NCI-H2227 (cell line): ENCODE measurements at regions not wholly inside any gene's neighbourhood (a gene's known extent, or its start where the extent isn't known, plus 50 kb on each side); places are given as distances from the start of the nearest gene placed in this dataset.
A peak's percentile ranks its signal among the peaks of the same experiment; 100 is the strongest.

Experiments
- DNase-seq: peaks from one replicate; lab custom pipeline; 2025; ENCODE audit not compliant: unreplicated experiment; lab: John Stamatoyannopoulos, UW

DNA sequence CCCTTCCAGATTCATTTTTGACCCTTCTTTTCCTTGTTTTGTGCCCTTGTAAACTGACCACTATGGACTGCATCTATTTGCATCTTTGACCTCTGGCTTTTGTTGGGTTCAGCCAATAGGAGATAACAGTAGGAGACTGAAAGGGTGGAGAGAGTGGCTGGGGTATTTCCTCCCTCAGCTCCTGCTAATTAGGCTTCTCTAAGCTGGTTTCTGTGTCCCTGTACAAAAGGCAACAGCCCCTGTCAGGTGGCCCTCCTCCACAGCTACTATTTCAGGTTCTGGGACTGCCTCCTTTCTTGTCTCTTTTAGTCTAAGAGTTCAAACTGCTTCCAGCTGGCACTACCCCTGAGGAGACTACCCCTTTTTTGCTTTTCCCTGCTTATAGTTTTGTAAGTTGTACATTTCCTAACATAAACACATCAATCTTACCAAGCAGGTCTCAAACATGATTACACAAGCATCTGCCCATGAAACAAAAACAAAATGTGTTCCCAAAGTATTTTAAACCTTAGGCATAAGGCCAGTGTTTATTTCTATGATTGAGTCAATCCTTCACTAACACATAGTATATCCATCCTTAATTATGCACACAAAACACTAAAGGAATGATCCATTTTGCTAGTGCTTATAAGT is 262.0 kb upstream of the TRPM3 start:
- DNase-seq = no peak

DNA sequence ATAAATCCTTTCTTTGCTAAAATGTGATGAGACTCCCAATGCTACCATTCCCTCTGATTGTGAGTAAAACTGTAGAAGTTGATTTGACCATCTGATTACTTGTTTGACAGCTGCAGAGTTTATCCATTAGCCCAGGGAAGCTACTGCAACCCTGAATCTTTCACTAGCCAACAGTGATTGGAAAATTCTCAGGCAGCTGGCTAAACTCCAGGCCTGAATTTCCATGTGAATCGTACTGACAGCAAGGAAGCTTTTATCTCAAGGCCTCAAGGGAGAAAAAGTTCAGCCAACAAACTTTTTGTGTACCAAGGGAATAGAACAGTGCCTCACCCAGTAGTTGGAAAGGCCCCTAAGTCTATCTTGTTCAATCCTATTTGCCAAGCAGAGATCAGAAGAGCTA is 246.7 kb upstream of the TRPM3 start:
- DNase-seq = no peak

DNA sequence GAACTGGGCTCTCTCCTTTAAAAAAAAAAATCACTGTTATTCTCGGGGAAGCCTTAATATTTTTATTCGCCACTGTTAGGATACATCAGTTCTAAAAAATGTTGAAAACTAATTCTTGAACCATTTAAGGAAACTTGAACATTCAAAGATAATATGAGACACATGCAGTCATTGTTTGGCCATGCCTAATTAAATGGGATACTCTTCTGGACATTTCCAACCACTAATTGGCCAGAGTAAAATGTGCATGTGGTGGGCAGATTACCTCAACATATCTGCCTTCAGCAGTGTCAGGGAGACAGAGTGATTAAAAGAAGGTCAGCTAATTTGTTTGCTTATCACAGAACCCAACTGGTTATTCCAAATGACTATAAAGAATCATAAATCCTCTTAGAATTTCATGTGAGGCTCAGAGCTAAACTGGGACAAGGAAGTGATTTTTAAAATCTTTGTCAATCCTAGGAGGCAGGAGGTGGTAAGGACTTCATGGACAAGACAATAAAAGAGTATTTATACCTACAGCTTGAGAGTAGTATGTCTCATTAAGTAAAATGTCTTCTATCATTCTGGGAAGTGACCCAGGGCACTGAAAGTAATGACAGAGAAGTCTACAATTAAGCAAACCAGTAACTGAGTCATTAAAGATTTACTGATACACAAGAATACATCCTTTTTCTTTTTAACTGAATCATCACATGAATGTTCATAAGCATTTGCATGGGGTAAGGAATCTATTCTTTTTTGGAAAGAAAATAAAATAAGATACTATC is 242.9 kb upstream of the TRPM3 start:
- no peak for DNase-seq

DNA sequence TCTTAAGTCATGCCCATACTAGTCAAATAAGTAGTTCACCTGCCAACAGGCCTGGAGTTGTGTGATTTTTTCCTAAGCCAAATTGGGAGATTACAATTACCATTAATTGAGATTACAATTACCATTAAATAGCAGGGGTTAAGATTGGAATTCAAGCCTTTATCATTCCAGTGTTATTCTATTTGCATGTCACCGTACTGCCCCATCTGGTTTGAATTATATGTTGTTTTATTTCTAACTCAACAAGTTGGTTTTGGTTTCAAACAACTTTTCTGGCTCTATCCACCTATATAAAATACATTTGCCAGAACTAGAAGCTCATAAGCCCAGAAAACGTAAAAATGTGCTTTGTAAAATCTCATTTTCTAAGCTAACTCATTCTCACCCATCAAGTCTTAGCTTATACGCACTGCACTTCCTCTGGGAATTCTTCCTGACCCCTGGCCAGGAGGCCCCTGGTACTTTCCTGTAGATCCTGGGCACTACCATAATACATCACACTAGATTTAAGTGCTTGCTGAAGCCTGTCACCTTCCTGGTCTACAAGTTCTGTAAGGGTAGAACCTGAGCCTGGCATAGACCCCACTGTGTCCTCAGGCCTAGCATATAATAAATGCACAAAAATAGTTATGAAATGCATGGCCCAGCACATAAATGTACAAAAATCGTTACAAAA is 242.0 kb upstream of the TRPM3 start:
- no peak for DNase-seq

GRCh38 chr9:71361357-71361756 is 239.9 kb upstream of the TRPM3 start:
- DNase-seq = no peak

DNA sequence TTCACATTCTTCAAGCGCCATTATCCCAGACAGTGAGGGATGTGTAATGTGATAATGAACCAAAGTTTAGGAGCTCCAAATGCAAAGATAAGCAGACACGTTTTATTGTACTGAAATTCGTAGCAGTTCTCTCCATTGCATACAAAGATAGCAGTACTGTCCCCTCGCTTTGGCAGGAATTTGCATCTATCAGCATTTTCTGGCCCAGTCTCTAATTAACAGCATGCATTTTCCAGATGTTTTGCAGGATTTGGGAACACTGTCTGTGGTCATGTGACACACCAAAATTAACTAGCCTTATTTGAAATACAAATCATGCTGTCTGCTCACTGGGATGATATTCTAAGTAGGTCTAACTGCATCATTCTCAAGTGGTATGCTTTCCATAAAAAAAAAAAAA is 235.9 kb upstream of the TRPM3 start:
- DNase-seq = no peak

DNA sequence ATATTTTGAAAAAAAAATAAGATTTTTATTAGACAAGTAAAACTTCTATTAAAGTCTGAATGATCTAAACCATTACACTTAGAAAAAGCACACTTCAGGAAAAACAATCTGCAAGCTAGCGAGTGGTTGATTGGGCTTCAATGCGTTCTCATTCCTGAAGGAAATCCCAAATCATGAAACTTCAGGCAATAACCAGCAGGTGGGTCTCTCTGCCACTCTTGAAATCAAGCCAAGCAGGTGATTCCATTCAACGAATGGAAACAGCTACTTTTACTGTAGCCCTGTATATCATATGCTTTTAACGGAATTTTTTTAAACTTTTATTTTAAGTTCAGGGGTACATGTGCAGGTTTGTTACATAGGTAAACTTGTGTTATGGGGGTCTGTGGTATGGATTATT is 234.5 kb upstream of the TRPM3 start:
- DNase-seq = peak; percentile 42

- no peak for DNase-seq
Measured at GRCh38 chr9:71353720-71354119, 232.3 kb upstream of the TRPM3 start.

GRCh38 chr9:71352837-71353236 is 231.4 kb upstream of the TRPM3 start:
- DNase-seq = no peak

- DNase-seq = no peak
Measured at GRCh38 chr9:71349218-71349617, 227.8 kb upstream of the TRPM3 start.

GRCh38 chr9:71333321-71333720 is 211.9 kb upstream of the TRPM3 start:
- no peak for DNase-seq

DNA sequence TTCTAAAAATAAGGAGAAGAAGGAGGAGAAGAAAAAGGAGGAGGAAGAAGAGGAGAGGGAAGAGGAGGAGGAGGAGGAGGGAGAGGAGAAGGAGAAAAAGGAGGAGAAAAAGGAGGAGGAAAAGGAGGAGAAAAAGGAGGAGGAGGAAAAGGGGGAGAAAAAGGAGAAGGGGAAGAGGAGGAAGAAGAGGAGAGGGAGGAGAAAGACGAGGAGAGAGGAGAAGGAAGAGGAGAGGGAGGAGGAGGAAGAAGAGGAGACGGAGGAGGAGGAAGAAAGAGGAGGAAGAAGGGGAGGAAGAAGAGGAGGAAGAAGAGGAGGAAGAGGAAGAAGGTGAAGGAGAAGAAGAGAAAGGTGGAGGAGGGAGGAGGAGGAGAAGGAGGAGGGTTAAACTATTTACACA is 210.2 kb upstream of the TRPM3 start:
- no peak for DNase-seq

GRCh38 chr9:71329873-71330272 is 208.5 kb upstream of the TRPM3 start:
- DNase-seq = no peak

- DNase-seq = no peak
Measured at GRCh38 chr9:71326360-71326759, 204.9 kb upstream of the TRPM3 start.

- DNase-seq = no peak
Measured at GRCh38 chr9:71323357-71323756, 201.9 kb upstream of the TRPM3 start.

- DNase-seq = no peak
Measured at GRCh38 chr9:71322311-71322710, 200.9 kb upstream of the TRPM3 start.

- DNase-seq = peak; percentile 36
Measured at GRCh38 chr9:71308454-71308853, 187.0 kb upstream of the TRPM3 start.

DNA sequence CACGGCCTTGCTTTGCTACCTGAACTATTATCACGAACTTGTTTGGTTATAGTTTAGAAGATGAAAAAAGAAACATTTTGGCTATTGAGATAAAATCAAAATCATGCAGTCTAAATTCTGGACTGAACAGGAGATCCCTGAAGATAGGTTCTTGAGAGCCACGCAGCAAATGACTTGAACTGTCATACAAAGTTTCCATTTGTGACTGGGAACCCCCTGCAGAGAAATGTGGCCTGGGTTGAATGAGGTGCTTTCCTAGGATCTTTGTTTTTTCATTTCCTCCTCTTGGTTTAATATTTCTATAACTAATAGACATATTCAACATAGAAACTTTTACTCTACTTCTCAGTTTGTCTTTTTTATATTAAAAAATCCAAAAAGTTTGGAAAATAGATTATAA is 184.7 kb upstream of the TRPM3 start:
- no peak for DNase-seq

DNA sequence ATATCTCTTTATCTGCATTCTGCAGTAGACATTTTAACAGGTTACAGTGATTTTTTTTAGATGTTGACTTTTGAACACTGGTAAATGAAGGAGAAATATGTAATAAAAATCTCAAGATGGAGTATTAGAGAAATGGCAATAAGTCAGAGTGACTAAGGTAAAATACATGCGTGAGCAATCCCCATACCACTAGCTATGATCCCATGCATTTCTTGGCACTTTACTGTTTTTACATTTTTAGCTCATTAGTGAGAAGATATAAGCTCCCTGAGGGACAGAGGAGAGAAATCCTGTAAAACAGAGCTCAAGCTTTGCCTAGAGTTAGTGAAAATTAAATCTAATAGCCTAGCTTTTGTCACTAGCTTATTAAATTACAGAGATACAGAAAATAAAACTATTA is 181.9 kb upstream of the TRPM3 start:
- DNase-seq = no peak

GRCh38 chr9:71302776-71303175 is 181.4 kb upstream of the TRPM3 start:
- DNase-seq = no peak

DNA sequence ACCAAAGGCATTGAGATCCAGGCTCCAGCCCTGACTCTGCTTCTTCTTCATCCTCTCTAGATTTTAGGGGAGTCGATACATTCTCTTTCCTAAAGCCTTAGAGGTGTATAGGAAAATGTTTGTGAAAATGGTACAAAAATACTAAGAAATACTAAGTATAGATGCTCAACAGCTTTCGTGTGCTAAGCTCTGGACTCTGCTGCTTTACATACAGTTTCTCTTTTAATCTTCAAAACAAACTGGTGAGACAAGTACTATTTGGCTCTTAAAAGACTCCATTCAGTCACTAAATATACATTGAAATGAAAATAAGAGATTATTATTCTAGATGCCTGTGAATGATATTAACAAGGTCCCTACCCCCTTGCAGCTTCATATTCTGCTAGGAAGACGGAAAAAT is 174.5 kb upstream of the TRPM3 start:
- no peak for DNase-seq

GRCh38 chr9:71286146-71286545 is 164.7 kb upstream of the TRPM3 start:
- DNase-seq = no peak
